ENCODE measurements at regions not wholly inside any gene's neighbourhood (a gene's known extent, or its start where the extent isn't known, plus 50 kb on each side); places are given as distances from the start of the nearest gene placed in this dataset.
"Not testable (repeated sequence)": the region's sequence is repeated elsewhere in the genome, so short reads cannot be mapped to it uniquely, and the experiment has no call there.

GRCh38 chr6:131486608-131487007 is 86.4 kb upstream of the ARG1 start:
- Histone ChIP-seq H3K36me3 (no peaks in the 10 kb centered on the region), H3K27ac (no peak overlapping the region), H3K27me3 (no peaks in the 10 kb centered on the region), H3K9me3 (no peaks in the 10 kb centered on the region), H3K4me3 (no peak overlapping the region), H3K4me1 (no peaks in the 10 kb centered on the region)
- TF ChIP-seq, protein P1, sequence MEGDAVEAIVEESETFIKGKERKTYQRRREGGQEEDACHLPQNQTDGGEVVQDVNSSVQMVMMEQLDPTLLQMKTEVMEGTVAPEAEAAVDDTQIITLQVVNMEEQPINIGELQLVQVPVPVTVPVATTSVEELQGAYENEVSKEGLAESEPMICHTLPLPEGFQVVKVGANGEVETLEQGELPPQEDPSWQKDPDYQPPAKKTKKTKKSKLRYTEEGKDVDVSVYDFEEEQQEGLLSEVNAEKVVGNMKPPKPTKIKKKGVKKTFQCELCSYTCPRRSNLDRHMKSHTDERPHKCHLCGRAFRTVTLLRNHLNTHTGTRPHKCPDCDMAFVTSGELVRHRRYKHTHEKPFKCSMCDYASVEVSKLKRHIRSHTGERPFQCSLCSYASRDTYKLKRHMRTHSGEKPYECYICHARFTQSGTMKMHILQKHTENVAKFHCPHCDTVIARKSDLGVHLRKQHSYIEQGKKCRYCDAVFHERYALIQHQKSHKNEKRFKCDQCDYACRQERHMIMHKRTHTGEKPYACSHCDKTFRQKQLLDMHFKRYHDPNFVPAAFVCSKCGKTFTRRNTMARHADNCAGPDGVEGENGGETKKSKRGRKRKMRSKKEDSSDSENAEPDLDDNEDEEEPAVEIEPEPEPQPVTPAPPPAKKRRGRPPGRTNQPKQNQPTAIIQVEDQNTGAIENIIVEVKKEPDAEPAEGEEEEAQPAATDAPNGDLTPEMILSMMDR (IDR thresholded peaks at IDR 0.05), result no peak
- DNase-seq (ENCODE audit: low spot score in 2 of 2), result no peak
- intact Hi-C loops (cut with DNase I), result no loop called here

GRCh38 chr6:131488780-131489179 is 84.2 kb upstream of the ARG1 start:
- Histone ChIP-seq H3K9me3 (no peaks in the 10 kb centered on the region), H3K4me3 (no peak overlapping the region), H3K36me3 (no peaks in the 10 kb centered on the region), H3K27ac (no peak overlapping the region), H3K4me1 (no peaks in the 10 kb centered on the region), H3K27me3 (no peaks in the 10 kb centered on the region)
- TF ChIP-seq, protein P1 (IDR thresholded peaks at IDR 0.05), result no peak
- intact Hi-C loops (cut with DNase I), result no loop called here
- no peak for DNase-seq (ENCODE audit: low spot score in 2 of 2)

- Histone ChIP-seq H3K9me3 (no peaks in the 10 kb centered on the region), H3K27me3 (no peaks in the 10 kb centered on the region), H3K4me3 (no peak overlapping the region), H3K27ac (no peak overlapping the region), H3K4me1 (no peaks in the 10 kb centered on the region), H3K36me3 (no peaks in the 10 kb centered on the region)
- intact Hi-C loops (cut with DNase I), result no loop called here
- TF ChIP-seq, protein P1 (IDR thresholded peaks at IDR 0.05), result no peak
- DNase-seq (ENCODE audit: low spot score in 2 of 2), result no peak
These were observed 82.6 kb upstream of the ARG1 start for GRCh38 chr6:131490441-131490840.

DNA sequence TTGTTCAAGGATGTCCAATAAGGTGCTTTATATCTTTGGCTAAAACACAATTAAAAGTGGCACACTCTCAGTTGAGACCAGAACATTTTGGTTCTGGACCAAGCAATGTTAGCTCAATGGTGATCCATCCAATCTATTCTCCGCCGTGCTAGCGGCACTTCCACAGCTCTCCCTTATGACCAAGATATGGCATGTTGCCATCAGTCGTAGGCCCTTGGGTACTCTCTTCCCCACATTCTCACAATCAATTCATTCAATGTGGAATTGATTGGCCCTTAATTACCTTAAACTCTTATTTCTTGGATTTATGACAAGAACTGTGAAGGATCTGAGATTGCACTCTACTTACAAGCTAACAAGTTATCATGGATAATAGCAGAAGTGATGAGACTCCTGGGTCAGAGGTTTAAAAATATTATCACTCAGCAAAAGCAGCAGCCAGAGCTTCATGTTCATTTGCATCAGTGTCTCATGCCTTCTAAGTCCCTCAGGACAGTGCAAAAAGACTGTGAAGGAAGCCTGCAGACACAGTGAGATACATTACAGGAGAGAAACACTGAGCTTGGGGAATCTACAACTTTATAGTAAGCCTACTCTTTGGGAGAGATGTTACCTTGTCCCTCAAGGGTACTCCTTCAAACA is 80.0 kb upstream of the ARG1 start:
- Histone ChIP-seq H3K4me1 (no peaks in the 10 kb centered on the region), H3K36me3 (no peaks in the 10 kb centered on the region), H3K27me3 (no peaks in the 10 kb centered on the region), H3K4me3 (no peak overlapping the region), H3K9me3 (no peaks in the 10 kb centered on the region), H3K27ac (no peak overlapping the region)
- DNase-seq (ENCODE audit: low spot score in 2 of 2), result no peak
- intact Hi-C loops (cut with DNase I), result no loop called here
- TF ChIP-seq, protein P1 (IDR thresholded peaks at IDR 0.05), result no peak

- H3K9me3 ChIP-seq; H3K4me1 ChIP-seq; H3K36me3 ChIP-seq; intact Hi-C loops (cut with DNase I); H3K27me3 ChIP-seq; H3K27ac ChIP-seq; H3K4me3 ChIP-seq; DNase-seq (ENCODE audit: low spot score in 2 of 2): not testable (repeated sequence)
These were observed 68.6 kb upstream of the ARG1 start for GRCh38 chr6:131504387-131504786.

- peaks cover 0 to 3% of the 10 kb centered on the region in 2 donors for H3K9me3 ChIP-seq
- H3K4me3 ChIP-seq, result no peak overlapping the region
- TF ChIP-seq, protein P1 (IDR thresholded peaks at IDR 0.05), result no peak
- no peak for DNase-seq (ENCODE audit: low spot score in 2 of 2)
- no peaks in the 10 kb centered on the region for H3K36me3 ChIP-seq
- no peaks in the 10 kb centered on the region for H3K4me1 ChIP-seq
- H3K27ac ChIP-seq, result no peak overlapping the region
- H3K27me3 ChIP-seq, result no peaks in the 10 kb centered on the region
- intact Hi-C loops (cut with DNase I), result no loop called here
These were observed 62.9 kb upstream of the ARG1 start for GRCh38 chr6:131510094-131510493.
